ENCODE measurements at regions not wholly inside any gene's neighbourhood (a gene's known extent, or its start where the extent isn't known, plus 50 kb on each side); places are given as distances from the start of the nearest gene placed in this dataset.
"Not testable (repeated sequence)": the region's sequence is repeated elsewhere in the genome, so short reads cannot be mapped to it uniquely, and the experiment has no call there.

- no peak for DNase-seq
Measured at GRCh38 chr5:62199792-62200716, 106.0 kb upstream of the KIF2A start.

- DNase-seq: no peak
Measured at GRCh38 chr5:62206150-62206829, 99.7 kb upstream of the KIF2A start.

GRCh38 chr5:62208218-62208852 lies 97.7 kb upstream of the KIF2A start:
- DNase-seq: no peak

- DNase-seq: no peak
Measured at GRCh38 chr5:62211405-62211804, 94.6 kb upstream of the KIF2A start.

GRCh38 chr5:62212648-62213047 lies 93.4 kb upstream of the KIF2A start:
- DNase-seq: no peak

- no peak for DNase-seq
Measured at GRCh38 chr5:62214701-62215100, 91.3 kb upstream of the KIF2A start.

GRCh38 chr5:62216603-62217002 lies 89.4 kb upstream of the KIF2A start:
- not testable (repeated sequence) for DNase-seq

- not testable (repeated sequence) for DNase-seq
Measured at GRCh38 chr5:62217095-62217494, 88.9 kb upstream of the KIF2A start.

GRCh38 chr5:62218860-62219259 lies 87.1 kb upstream of the KIF2A start:
- DNase-seq: not testable (repeated sequence)

GRCh38 chr5:62221881-62222280 lies 84.1 kb upstream of the KIF2A start:
- DNase-seq: not testable (repeated sequence)

GRCh38 chr5:62222305-62222704 lies 83.7 kb upstream of the KIF2A start:
- DNase-seq: not testable (repeated sequence)

GRCh38 chr5:62223312-62223670 lies 82.7 kb upstream of the KIF2A start:
- DNase-seq: not testable (repeated sequence)

- DNase-seq: not testable (repeated sequence)
Measured at GRCh38 chr5:62224987-62225601, 80.9 kb upstream of the KIF2A start.

- DNase-seq: not testable (repeated sequence)
Measured at GRCh38 chr5:62230876-62231388, 75.1 kb upstream of the KIF2A start.

- no peak for DNase-seq
Measured at GRCh38 chr5:62231576-62231975, 74.4 kb upstream of the KIF2A start.

- not testable (repeated sequence) for DNase-seq
Measured at GRCh38 chr5:62232218-62232617, 73.8 kb upstream of the KIF2A start.

GRCh38 chr5:62233083-62234046 lies 72.6 kb upstream of the KIF2A start:
- DNase-seq: not testable (repeated sequence)

- DNase-seq: not testable (repeated sequence)
Measured at GRCh38 chr5:62236593-62236992, 69.4 kb upstream of the KIF2A start.

- DNase-seq: not testable (repeated sequence)
Measured at GRCh38 chr5:62237944-62238343, 68.1 kb upstream of the KIF2A start.

- not testable (repeated sequence) for DNase-seq
Measured at GRCh38 chr5:62238584-62238983, 67.4 kb upstream of the KIF2A start.

- DNase-seq: not testable (repeated sequence)
Measured at GRCh38 chr5:62240494-62240893, 65.5 kb upstream of the KIF2A start.

GRCh38 chr5:62242000-62242399 lies 64.0 kb upstream of the KIF2A start:
- not testable (repeated sequence) for DNase-seq
